T-helper 17 cell (primary cell): ENCODE measurements at regions not wholly inside any gene's neighbourhood (a gene's known extent, or its start where the extent isn't known, plus 50 kb on each side); places are given as distances from the start of the nearest gene placed in this dataset.

Experiments
- ATAC-seq: fragments of 150-1000 bp; cut with Tn5 transposase; 2 replicates; pipeline ENCODE4 v1.10.0; 2021; ENCODE audit warnings: mild to moderate bottlenecking, moderate library complexity
- DNase-seq, 3 donors: peaks; one replicate each; pipeline versions ENCODE4 v3.0.0 to v3.0.0-alpha.2; 2020 to 2021
- H3K9me3 ChIP-seq: one replicate; pipeline ENCODE4 v1.7.0; 2013; ENCODE audit warnings: low read length, mild to moderate bottlenecking; ENCODE audit not compliant: control insufficient read depth, poor library complexity, severe bottlenecking
- H3K27ac Mint-ChIP-seq: one replicate; pipeline ENCODE4 v1.8.0; 2022; ENCODE audit warnings: mild to moderate bottlenecking, moderate library complexity, mixed read lengths
- H3K27me3 Mint-ChIP-seq: one replicate; pipeline ENCODE4 v1.8.0; 2022; ENCODE audit warnings: mixed read lengths
- H3K36me3 Mint-ChIP-seq: one replicate; pipeline ENCODE4 v1.8.0; 2022; ENCODE audit warnings: low read depth, mixed read lengths
- H3K4me1 Mint-ChIP-seq: one replicate; pipeline ENCODE4 v1.8.0; 2022; ENCODE audit warnings: mild to moderate bottlenecking, mixed read lengths
- H3K4me3 Mint-ChIP-seq: one replicate; pipeline ENCODE4 v1.8.0; 2022; ENCODE audit warnings: mild to moderate bottlenecking, moderate library complexity, mixed read lengths

DNA sequence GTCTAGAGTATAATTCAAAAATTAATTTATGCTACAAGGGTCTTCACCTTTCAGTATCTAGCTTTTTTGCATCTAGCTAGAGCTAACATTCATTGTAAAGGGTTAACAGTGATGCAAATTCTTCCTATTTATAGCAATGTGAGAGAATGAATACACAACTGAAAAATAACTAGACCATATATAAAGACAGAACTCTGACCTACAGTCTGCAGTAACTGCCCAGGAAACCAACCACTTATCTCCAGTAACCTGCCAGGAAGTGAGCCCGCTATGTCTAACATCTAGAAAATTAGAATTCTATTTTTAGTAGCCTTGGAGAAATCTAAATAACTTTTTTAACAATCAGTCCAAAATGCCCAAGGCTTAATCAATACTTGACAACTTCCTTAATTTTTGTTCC lies 1021.9 kb downstream of the LRFN5 start:
- H3K9me3 ChIP-seq = no peaks in the 10 kb centered on the region
- no peak for DNase-seq
- Mint-ChIP-seq H3K36me3 (no peaks in the 10 kb centered on the region), H3K27ac (no peak overlapping the region), H3K27me3 (no peaks in the 10 kb centered on the region), H3K4me1 (no peaks in the 10 kb centered on the region), H3K4me3 (no peak overlapping the region)
- ATAC-seq = no peak

DNA sequence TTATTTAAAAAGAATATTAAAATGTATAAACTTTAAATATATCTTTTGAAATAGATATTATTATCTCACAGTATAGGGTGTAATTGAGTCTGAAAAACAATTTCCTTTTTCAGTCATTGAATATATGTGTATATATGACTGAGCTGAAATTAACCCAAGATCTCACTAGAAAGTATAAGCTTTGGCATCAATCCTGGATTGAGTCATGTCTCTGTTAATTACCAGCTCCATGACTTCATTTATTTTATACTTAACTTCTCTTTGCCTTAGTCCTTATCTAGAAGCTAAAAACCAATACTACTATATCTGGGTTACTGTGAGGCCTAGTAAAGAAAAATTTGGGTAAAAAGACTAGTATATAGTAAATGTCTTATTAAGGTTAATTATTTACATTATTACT lies 1020.3 kb downstream of the LRFN5 start:
- H3K27ac Mint-ChIP-seq = no peak overlapping the region
- no peak for ATAC-seq
- no peak overlapping the region for H3K4me3 Mint-ChIP-seq
- no peaks in the 10 kb centered on the region for H3K4me1 Mint-ChIP-seq
- no peak for DNase-seq
- H3K27me3 Mint-ChIP-seq = no peaks in the 10 kb centered on the region
- H3K36me3 Mint-ChIP-seq = no peaks in the 10 kb centered on the region
- no peaks in the 10 kb centered on the region for H3K9me3 ChIP-seq

DNA sequence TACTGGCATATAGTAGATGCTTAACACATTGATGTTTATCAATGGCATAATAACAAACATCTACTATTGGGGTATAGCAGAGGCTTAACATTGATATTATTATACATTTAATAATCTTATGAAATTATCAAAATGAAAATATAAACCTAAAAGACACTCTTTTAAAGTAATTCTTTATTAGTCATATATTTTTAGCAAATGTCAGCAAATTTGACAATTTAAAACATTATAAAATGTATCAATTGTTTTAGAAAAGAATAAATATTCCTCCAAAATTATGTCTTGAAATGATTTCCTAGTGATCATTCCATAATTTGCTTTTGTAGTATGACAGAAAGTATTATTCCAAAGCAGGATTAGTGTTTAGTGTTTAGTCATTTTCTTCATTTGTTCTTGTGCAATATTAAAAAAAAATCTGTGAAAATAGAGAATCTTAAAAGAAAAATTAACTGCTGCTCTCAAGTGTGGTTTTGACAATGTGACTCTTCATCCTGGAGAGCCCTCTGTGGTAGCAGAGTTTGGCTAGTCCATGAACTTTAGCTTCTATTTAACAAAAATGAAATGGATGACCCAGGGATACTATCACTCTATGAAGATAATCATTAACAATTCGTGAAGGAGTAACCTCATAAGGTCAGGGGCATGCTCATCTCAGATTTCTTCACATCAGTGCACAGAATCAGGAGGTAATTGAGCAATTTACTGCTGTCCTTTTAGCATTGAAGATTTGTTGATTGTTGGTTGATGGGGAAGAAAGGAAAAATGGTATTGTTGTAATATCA lies 1018.5 kb downstream of the LRFN5 start:
- Mint-ChIP-seq H3K36me3 (no peaks in the 10 kb centered on the region), H3K27ac (no peak overlapping the region), H3K4me1 (no peaks in the 10 kb centered on the region), H3K27me3 (no peaks in the 10 kb centered on the region), H3K4me3 (no peak overlapping the region)
- no peak for ATAC-seq
- no peak for DNase-seq
- H3K9me3 ChIP-seq = no peaks in the 10 kb centered on the region

DNA sequence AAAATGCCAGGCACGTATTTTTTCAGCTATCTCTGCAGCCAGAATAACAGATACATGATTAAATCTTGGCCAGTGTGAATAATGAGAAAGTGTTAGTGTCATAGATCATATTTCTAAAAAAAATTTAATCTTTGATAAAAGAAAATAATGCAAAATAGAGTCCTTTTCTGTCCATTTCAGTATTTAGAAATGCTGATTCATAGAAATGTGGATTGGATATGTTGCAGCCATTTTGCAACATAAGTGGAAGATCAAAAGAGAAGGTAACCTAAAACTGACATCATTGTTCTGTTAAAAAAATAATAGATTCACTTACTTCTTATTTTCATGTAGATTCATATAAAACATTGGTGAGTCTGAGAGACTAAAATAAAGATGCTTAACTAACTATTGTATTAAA lies 1010.3 kb downstream of the LRFN5 start:
- H3K27ac Mint-ChIP-seq = no peak overlapping the region
- no peak overlapping the region for H3K4me3 Mint-ChIP-seq
- H3K36me3 Mint-ChIP-seq = no peaks in the 10 kb centered on the region
- H3K27me3 Mint-ChIP-seq = no peaks in the 10 kb centered on the region
- DNase-seq (no peak), ATAC-seq (no peak)
- H3K4me1 Mint-ChIP-seq = no peaks in the 10 kb centered on the region
- no peaks in the 10 kb centered on the region for H3K9me3 ChIP-seq

DNA sequence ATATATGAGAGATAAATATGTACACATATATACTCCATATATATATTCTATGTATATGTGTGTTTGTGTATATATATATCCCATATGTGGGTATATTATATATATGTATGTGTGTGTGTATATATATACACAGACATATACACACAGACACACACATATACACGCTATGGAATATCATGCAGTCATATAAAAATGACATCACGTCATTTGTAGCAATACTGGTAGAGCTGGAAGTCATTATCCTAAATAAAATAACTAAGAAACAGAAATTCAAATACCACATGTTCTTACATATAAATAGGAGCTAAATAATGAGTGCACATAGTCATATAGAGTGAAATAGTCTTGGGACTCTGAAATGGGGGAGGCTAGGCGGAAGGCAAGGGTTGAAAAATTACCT lies 1000.2 kb downstream of the LRFN5 start:
- DNase-seq = no peak
- H3K4me3 Mint-ChIP-seq = no peak overlapping the region
- H3K27me3 Mint-ChIP-seq = no peaks in the 10 kb centered on the region

DNA sequence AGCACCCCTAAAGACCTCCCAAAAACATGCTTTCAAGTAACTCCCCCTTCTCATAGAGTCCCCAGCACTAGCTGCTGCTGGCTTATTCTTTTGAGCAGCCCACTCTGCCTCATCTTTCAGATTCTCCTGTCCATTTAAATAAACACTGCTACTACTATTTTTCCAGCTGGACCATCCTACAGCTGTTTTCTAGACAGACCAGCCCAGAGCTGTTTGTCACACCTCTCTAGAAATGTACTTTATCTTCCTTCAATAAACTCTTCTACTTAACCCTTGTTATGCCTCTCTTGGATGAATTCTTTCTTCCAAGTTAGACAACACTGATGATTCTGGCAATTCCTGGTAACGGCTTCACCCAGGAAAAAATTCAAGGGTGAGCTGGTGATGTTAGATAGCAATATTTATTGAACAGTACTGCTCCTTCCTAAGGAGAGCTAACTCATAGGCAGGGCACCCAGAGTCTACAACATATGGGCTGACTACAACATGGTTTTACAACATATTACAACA lies 995.7 kb downstream of the LRFN5 start:
- no peak for DNase-seq
- no peak overlapping the region for H3K4me3 Mint-ChIP-seq
- no peaks in the 10 kb centered on the region for H3K27me3 Mint-ChIP-seq
- H3K9me3 ChIP-seq = no peaks in the 10 kb centered on the region
- no peaks in the 10 kb centered on the region for H3K36me3 Mint-ChIP-seq
- H3K27ac Mint-ChIP-seq = no peak overlapping the region
- ATAC-seq = no peak
- no peaks in the 10 kb centered on the region for H3K4me1 Mint-ChIP-seq

More for the DNA sequence above, 1000.2 kb downstream of the LRFN5 start:
- no peak for ATAC-seq
- Mint-ChIP-seq H3K36me3 (no peaks in the 10 kb centered on the region), H3K27ac (no peak overlapping the region), H3K4me1 (no peaks in the 10 kb centered on the region)
- no peaks in the 10 kb centered on the region for H3K9me3 ChIP-seq

DNA sequence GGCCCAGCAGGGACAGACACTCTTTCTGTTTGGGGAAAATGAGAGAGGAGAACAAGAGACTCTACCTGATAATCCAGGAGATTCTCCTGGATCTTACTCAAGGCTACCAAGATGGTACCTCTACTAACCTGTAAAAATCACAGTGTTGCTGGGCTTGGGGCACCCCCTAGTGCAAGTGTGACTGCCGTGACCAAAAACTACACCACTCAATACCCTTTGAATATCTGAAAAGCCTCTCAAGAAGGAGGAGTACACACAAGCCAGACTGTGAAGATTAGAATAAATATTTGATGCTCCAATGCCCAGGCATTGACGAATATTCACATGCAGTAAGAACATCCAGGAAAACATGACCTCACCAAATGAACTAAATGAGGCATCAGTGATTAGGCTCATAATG lies 965.4 kb downstream of the LRFN5 start:
- no peaks in the 10 kb centered on the region for H3K9me3 ChIP-seq
- Mint-ChIP-seq H3K36me3 (no peaks in the 10 kb centered on the region), H3K4me3 (no peak overlapping the region), H3K4me1 (no peaks in the 10 kb centered on the region), H3K27me3 (no peaks in the 10 kb centered on the region), H3K27ac (no peak overlapping the region)
- DNase-seq = no peak
- ATAC-seq = no peak

DNA sequence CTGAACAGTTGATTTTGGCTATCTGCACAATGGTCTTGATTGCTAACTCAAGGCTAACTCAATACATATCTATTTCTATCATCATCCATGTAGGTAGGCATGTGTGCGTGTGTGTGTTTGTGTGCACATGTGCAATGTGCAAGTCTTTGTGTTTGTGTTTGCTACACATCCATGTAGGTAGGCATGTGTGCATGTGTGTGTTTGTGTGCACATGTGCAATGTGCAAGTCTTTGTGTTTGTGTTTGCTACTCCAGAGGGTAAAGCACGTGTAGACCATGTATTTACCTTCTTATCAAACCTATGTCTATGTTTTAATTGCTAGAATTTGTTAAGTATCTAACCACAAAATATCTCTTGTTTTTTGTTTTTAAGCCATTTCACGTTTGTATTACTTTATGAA lies 962.6 kb downstream of the LRFN5 start:
- no peak overlapping the region for H3K27ac Mint-ChIP-seq
- no peaks in the 10 kb centered on the region for H3K9me3 ChIP-seq
- H3K4me1 Mint-ChIP-seq = no peaks in the 10 kb centered on the region
- H3K36me3 Mint-ChIP-seq = no peaks in the 10 kb centered on the region
- ATAC-seq (no peak), DNase-seq (no peak)
- no peak overlapping the region for H3K4me3 Mint-ChIP-seq
- no peaks in the 10 kb centered on the region for H3K27me3 Mint-ChIP-seq

DNA sequence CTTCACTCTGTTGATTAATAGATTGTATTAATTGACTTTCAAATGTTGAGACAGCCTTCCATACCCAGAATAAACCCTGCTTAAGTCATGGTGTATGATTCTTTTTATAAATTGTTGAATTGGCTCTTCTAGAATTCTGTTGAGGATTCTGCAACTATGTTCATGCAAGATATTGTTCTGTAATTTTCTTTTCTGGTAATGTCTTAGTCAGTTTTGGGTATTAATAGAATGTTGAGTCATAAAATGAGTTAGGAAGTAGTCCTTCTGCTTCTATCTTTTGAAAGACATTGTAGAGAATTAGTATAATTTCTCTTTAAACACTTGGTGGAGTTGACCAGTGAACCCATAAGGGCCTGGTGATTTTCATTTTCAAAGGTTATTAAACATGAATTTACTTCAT lies 958.9 kb downstream of the LRFN5 start:
- H3K27me3 Mint-ChIP-seq = no peaks in the 10 kb centered on the region
- no peaks in the 10 kb centered on the region for H3K36me3 Mint-ChIP-seq
- no peaks in the 10 kb centered on the region for H3K9me3 ChIP-seq
- ATAC-seq (no peak), DNase-seq (no peak)
- H3K27ac Mint-ChIP-seq = no peak overlapping the region
- H3K4me1 Mint-ChIP-seq = no peaks in the 10 kb centered on the region
- H3K4me3 Mint-ChIP-seq = no peak overlapping the region

DNA sequence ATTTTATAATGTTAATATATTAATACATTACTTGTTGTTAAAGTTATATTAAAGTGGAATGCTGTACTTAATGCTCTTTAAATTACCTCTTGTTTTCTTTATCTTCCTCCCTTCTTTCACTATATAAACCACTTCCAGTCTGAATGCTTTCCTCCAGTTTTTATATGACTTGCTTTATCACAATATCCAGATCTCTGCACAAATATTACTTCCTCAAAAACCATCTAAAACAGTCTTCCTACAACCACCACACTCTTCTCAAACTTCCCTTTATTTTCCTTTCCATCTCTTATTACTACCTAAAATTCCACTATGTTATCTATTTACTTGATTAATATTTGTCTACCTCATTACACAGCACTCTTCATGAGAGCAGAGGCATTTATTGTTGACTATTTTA lies 956.6 kb downstream of the LRFN5 start:
- no peaks in the 10 kb centered on the region for H3K36me3 Mint-ChIP-seq
- H3K27me3 Mint-ChIP-seq = no peaks in the 10 kb centered on the region
- H3K4me1 Mint-ChIP-seq = no peaks in the 10 kb centered on the region
- H3K9me3 ChIP-seq = no peaks in the 10 kb centered on the region
- ATAC-seq = no peak
- H3K27ac Mint-ChIP-seq = no peak overlapping the region
- no peak overlapping the region for H3K4me3 Mint-ChIP-seq
- no peak for DNase-seq

DNA sequence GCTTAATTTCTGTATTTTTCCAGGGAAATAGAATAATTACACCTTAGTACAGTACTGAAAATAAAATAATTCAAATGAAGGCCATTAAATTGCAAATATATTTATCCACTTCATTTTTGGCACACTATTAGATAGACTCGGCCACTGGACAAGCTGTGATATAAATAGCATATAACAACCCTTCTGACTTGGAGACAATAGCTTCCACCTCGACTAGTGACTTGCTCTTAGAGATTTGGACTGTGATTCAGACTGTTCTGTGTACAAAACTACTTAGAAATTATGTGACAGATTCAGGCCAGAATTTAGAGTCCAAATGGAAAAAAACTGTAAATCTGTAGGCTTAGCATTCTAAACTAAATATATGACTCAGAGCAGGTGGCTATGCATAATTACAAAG lies 949.9 kb downstream of the LRFN5 start:
- Mint-ChIP-seq H3K27me3 (no peaks in the 10 kb centered on the region), H3K27ac (no peak overlapping the region), H3K36me3 (no peaks in the 10 kb centered on the region), H3K4me1 (no peaks in the 10 kb centered on the region), H3K4me3 (no peak overlapping the region)
- ATAC-seq (no peak), DNase-seq (no peak)
- H3K9me3 ChIP-seq = no peaks in the 10 kb centered on the region

DNA sequence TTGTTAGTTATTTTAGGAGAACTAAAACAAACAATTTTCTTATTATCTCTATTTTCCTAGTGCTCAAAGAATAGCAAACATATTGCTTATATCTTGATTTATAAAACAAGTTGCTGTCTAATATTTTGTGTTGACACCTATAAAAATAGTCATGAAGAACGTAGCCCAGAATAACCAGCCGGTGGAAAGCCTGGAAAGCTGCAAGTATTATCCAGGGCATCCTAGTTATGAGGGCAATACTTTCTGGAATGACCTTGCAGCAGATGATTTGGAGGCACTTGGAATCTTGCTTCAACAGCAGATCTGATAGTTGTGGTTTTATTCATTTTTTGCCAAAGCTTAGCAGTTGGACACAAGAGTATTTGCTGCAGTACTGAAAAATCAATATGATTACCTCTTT lies 948.7 kb downstream of the LRFN5 start:
- ATAC-seq (no peak), DNase-seq (no peak)
- no peaks in the 10 kb centered on the region for H3K36me3 Mint-ChIP-seq
- no peak overlapping the region for H3K4me3 Mint-ChIP-seq
- H3K27me3 Mint-ChIP-seq = no peaks in the 10 kb centered on the region
- no peaks in the 10 kb centered on the region for H3K4me1 Mint-ChIP-seq
- no peaks in the 10 kb centered on the region for H3K9me3 ChIP-seq
- no peak overlapping the region for H3K27ac Mint-ChIP-seq

DNA sequence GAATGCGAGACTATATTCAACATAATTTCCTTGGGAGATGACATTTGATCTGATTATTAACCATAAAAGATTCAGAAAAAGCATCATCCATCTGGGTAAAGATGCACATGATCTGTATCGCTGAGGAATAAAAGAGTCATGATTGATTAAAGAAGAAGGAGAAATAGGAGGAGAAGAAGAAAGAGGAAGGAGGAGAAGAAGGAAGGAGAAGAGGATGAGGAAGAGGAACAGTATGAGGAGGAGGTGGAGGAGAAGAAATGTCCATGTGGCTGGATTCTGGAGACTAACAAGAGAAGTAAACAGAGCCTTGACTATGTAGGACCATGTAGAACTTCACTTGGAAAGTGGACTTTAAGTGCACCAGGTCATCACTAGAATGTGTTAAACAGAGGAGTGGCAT lies 947.4 kb downstream of the LRFN5 start:
- no peaks in the 10 kb centered on the region for H3K9me3 ChIP-seq
- Mint-ChIP-seq H3K4me3 (no peak overlapping the region), H3K4me1 (no peaks in the 10 kb centered on the region), H3K27me3 (no peaks in the 10 kb centered on the region), H3K27ac (no peak overlapping the region), H3K36me3 (no peaks in the 10 kb centered on the region)
- DNase-seq (no peak), ATAC-seq (no peak)

DNA sequence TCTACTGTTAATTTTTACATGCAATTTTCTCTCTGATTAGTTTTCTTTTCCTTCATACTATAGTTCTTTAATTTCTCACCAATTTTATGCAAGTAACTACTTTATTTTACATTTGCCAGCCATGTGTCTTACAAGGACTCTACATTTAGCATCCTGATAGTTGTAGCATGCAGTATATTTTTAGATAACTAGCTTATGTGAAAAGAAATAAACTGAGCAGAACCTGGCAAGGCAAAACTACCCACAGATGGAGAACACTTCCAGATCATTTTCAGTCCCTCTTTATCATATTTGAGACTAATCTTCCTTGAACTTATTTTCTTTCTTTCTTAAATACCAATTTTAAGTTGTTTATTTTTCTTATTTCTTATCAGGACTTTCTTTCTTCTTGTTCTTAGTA lies 943.6 kb downstream of the LRFN5 start:
- peaks cover 3% of the 10 kb centered on the region for H3K9me3 ChIP-seq
- ATAC-seq = no peak

More for the DNA sequence above, 943.6 kb downstream of the LRFN5 start:
- H3K27ac Mint-ChIP-seq = no peak overlapping the region
- DNase-seq = no peak
- no peak overlapping the region for H3K4me3 Mint-ChIP-seq
- no peaks in the 10 kb centered on the region for H3K36me3 Mint-ChIP-seq
- H3K4me1 Mint-ChIP-seq = no peaks in the 10 kb centered on the region
- no peaks in the 10 kb centered on the region for H3K27me3 Mint-ChIP-seq
